MM.1S (cell line): ENCODE measurements at regions not wholly inside any gene's neighbourhood (a gene's known extent, or its start where the extent isn't known, plus 50 kb on each side); places are given as distances from the start of the nearest gene placed in this dataset.

Source experiments
- DNase-seq: peaks from one replicate; pipeline ENCODE4 v3.0.0-alpha.2; 2015
- H2AFZ ChIP-seq: fragments of 300-600 bp; sonication (generic); 2 replicates; pipeline ENCODE4 v1.6.0; 2016; ENCODE audit warnings: antibody characterized with exemption, low read length
- H3F3A ChIP-seq: fragments of 300-600 bp; sonication (generic); 2 replicates; pipeline ENCODE4 v1.6.1; 2016; ENCODE audit warnings: mild to moderate bottlenecking, antibody characterized with exemption, low read length, moderate library complexity, mixed read lengths; ENCODE audit not compliant: insufficient read depth
- H3K27ac ChIP-seq: fragments of 300-600 bp; sonication (generic); 2 replicates; pipeline ENCODE4 v1.5.1; 2016; ENCODE audit warnings: mild to moderate bottlenecking, low read length
- H3K27me3 ChIP-seq: fragments of 300-600 bp; sonication (generic); replicated peaks from 2 replicates; pipeline ENCODE4 v1.6.0; 2016; ENCODE audit warnings: low read length; ENCODE audit not compliant: insufficient read depth
- H3K36me3 ChIP-seq: fragments of 300-600 bp; sonication (generic); replicated peaks from 2 replicates; pipeline ENCODE4 v1.6.1; 2016; ENCODE audit warnings: mild to moderate bottlenecking, low read length, mixed read lengths; ENCODE audit not compliant: insufficient read depth
- H3K4me1 ChIP-seq: fragments of 300-600 bp; sonication (generic); 2 replicates; pipeline ENCODE4 v1.6.1; 2016; ENCODE audit warnings: low read length, mixed read lengths
- H3K4me2 ChIP-seq: fragments of 300-600 bp; sonication (generic); 2 replicates; pipeline ENCODE4 v1.6.0; 2016; ENCODE audit warnings: low read depth, low read length
- H3K4me3 ChIP-seq: fragments of 300-600 bp; sonication (generic); 2 replicates; pipeline ENCODE4 v1.5.1; 2016; ENCODE audit warnings: low read length, mixed read lengths
- H3K79me2 ChIP-seq: fragments of 300-600 bp; sonication (generic); 2 replicates; pipeline ENCODE4 v1.6.1; 2016; ENCODE audit warnings: mixed run types, low read length, mixed read lengths
- H3K9ac ChIP-seq: fragments of 300-600 bp; sonication (generic); 2 replicates; pipeline ENCODE4 v1.6.1; 2016; ENCODE audit warnings: low read length, mixed read lengths
- H3K9me2 ChIP-seq: fragments of 300-600 bp; sonication (generic); replicated peaks from 2 replicates; pipeline ENCODE4 v1.6.1; 2016; ENCODE audit warnings: mild to moderate bottlenecking, low read length, mixed read lengths; ENCODE audit not compliant: insufficient read depth
- H3K9me3 ChIP-seq: fragments of 300-600 bp; sonication (generic); replicated peaks from 2 replicates; pipeline ENCODE4 v1.6.1; 2016; ENCODE audit warnings: mild to moderate bottlenecking, low read length, mixed read lengths; ENCODE audit not compliant: insufficient read depth
- H4K20me1 ChIP-seq: fragments of 300-600 bp; sonication (generic); 2 replicates; pipeline ENCODE4 v1.6.1; 2016; ENCODE audit warnings: mild to moderate bottlenecking, low read length, moderate library complexity, mixed read lengths; ENCODE audit not compliant: insufficient read depth
- CTCF ChIP-seq: fragments of 300-600 bp; sonication (generic); IDR thresholded peaks from 2 replicates; pipeline ENCODE4 v1.5.1; 2016; ENCODE audit warnings: antibody characterized with exemption, low read length, mixed read lengths
- EZH2 ChIP-seq: fragments of 300-600 bp; sonication (generic); optimal IDR thresholded peaks from 2 replicates; pipeline ENCODE3; 2017; ENCODE audit warnings: low read depth, mild to moderate bottlenecking, antibody characterized with exemption, low read length, mixed read lengths
- EZH2phosphoT487 ChIP-seq: fragments of 300-600 bp; sonication (generic); IDR thresholded peaks from 2 replicates; pipeline ENCODE4 v1.6.1; 2018; ENCODE audit warnings: antibody characterized with exemption, low read length

DNA sequence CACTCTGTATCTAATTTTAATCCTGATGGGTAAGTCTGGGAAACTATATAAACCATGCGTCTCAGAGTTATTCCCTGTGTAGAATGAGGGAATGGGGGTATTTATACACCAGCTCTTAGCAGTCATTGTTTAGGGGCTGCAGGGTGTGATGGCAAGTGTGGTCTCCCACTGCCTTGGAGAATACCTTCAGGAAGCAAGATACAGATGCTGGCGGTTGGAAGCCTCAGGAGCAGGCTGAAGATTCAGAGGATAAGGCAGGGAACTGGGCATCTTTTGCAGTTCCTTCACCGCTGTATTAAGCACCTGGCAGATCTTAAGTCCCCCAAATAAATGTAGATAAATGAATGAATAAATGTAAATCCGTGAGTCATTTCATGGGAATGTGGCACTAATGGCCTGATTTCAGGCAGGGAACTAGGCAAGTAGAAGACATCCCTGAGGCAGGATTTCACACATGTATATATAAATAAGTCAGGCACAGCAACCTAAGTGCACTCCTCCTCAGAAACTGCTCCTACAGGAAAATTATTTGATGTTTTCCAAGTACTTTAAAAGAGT, 209.2 kb upstream of the GADL1 start:
- no peaks in the 10 kb centered on the region for H4K20me1 ChIP-seq
- no peaks in the 10 kb centered on the region for H3K36me3 ChIP-seq
- no peak overlapping the region for H3K9ac ChIP-seq
- no peaks in the 10 kb centered on the region for H3K9me2 ChIP-seq
- no peak overlapping the region for H3K4me2 ChIP-seq
- H3K27ac ChIP-seq: no peak overlapping the region
- DNase-seq: no peak
- H3F3A ChIP-seq: no peaks in the 10 kb centered on the region
- no peak overlapping the region for H2AFZ ChIP-seq
- H3K79me2 ChIP-seq: no peaks in the 10 kb centered on the region
- no peak overlapping the region for H3K4me3 ChIP-seq
- peaks cover 5% of the 10 kb centered on the region; the same call in 1 of the 2 replicates for H3K4me1 ChIP-seq
- no peaks in the 10 kb centered on the region for H3K9me3 ChIP-seq
- no peaks in the 10 kb centered on the region for H3K27me3 ChIP-seq
- no peak for TF ChIP-seq EZH2phosphoT487

DNA sequence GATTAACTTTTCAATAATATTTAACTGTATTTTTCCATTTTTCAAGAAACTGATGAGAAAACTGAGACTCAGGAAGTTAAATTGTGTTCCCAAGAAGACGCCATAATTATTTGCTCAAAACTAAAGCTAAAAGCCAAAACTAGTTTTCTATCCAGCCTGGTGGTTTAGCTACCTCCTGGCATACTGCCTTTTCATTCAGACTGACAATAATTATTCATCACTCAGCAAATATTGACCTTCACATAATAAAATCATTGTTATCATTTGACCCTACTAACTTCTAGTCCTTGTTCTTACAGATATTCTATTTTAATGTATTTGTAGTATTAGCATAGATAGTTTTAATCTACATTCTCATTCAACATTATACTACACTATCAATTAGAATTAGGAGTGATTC, 210.6 kb upstream of the GADL1 start:
- Histone ChIP-seq H3K36me3 (no peaks in the 10 kb centered on the region), H3K27ac (no peak overlapping the region), H3K4me3 (no peak overlapping the region), H3K9me2 (no peaks in the 10 kb centered on the region), H3K4me2 (no peak overlapping the region), H4K20me1 (no peaks in the 10 kb centered on the region), H3K27me3 (no peaks in the 10 kb centered on the region), H3K9me3 (no peaks in the 10 kb centered on the region), H3K9ac (no peak overlapping the region), H3K4me1 (peaks cover 5% of the 10 kb centered on the region; the same call in 1 of the 2 replicates), H3F3A (no peaks in the 10 kb centered on the region), H3K79me2 (no peaks in the 10 kb centered on the region), H2AFZ (no peak overlapping the region)
- TF ChIP-seq CTCF (no peak), EZH2phosphoT487 (no peak), EZH2 (no peak)
- DNase-seq: no peak

DNA sequence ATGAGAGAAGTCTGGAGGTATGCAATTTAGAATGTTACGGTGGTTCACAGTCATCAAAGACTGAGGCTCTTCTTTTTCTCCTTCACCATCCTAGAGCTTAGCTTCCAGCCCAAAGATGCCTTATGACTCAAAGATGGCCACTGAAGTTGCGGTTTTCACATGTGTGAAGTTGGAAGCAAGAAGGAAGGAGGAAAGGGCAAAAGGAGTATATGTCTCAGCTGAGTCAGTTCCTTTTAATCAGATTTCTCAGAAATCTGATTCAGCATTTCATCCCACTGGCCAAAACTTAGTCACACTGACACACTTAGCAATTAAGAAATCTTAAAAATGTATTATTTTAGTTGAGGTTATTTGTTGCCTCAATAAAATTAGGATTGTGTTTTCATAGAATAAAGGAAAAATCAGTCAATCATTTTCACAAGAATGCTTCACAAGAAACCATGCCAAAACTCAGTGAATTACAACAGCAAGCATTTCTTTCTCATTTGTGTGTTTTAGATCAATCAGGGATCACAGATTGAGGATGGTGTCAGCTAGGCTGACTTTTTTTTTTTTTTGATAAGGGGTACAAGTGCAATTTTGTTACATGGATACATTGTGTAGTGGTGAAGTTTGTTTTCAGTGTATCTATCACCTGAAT, 211.1 kb upstream of the GADL1 start:
- no peak overlapping the region for H2AFZ ChIP-seq
- no peaks in the 10 kb centered on the region for H3K36me3 ChIP-seq
- H3K27ac ChIP-seq: no peak overlapping the region
- H3K9ac ChIP-seq: no peak overlapping the region
- H3K4me1 ChIP-seq: peaks cover 5% of the 10 kb centered on the region; the same call in 1 of the 2 replicates
- DNase-seq: no peak
- no peaks in the 10 kb centered on the region for H4K20me1 ChIP-seq
- no peaks in the 10 kb centered on the region for H3K9me2 ChIP-seq
- H3F3A ChIP-seq: no peaks in the 10 kb centered on the region
- no peak overlapping the region for H3K4me3 ChIP-seq
- H3K79me2 ChIP-seq: no peaks in the 10 kb centered on the region
- H3K27me3 ChIP-seq: no peaks in the 10 kb centered on the region
- no peak overlapping the region for H3K4me2 ChIP-seq
- H3K9me3 ChIP-seq: no peaks in the 10 kb centered on the region
- TF ChIP-seq EZH2 (no peak), CTCF (no peak), EZH2phosphoT487 (no peak)

DNA sequence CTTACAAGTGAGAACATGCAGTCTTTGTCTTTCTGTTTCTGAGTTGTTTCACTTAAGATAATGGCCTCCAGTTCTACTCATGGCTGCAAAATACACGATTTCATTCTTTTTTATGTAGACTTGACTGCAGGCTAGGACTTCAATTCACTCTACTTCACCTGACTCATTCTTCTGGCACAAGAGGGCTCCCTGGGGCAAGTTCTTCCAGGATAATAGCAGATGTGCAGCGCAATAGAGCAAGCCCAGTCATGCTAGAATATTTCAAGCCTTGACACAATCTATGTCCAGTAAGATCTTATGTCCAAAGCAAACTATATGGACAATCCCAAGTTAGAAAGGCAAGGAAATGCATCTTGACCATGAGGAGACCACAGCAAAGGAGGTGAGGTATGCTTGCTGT, 211.7 kb upstream of the GADL1 start:
- no peaks in the 10 kb centered on the region for H3F3A ChIP-seq
- no peaks in the 10 kb centered on the region for H3K9me2 ChIP-seq
- no peak overlapping the region for H3K4me2 ChIP-seq
- H3K36me3 ChIP-seq: no peaks in the 10 kb centered on the region
- H2AFZ ChIP-seq: no peak overlapping the region
- no peak overlapping the region for H3K9ac ChIP-seq
- no peak overlapping the region for H3K27ac ChIP-seq
- H3K9me3 ChIP-seq: no peaks in the 10 kb centered on the region
- no peaks in the 10 kb centered on the region for H3K27me3 ChIP-seq
- TF ChIP-seq EZH2 (no peak), EZH2phosphoT487 (no peak), CTCF (no peak)
- H3K79me2 ChIP-seq: no peaks in the 10 kb centered on the region
- peaks cover 5% of the 10 kb centered on the region; the same call in 1 of the 2 replicates for H3K4me1 ChIP-seq
- no peak for DNase-seq
- no peak overlapping the region for H3K4me3 ChIP-seq
- H4K20me1 ChIP-seq: no peaks in the 10 kb centered on the region
